ENCODE measurements at regions not wholly inside any gene's neighbourhood (a gene's known extent, or its start where the extent isn't known, plus 50 kb on each side); places are given as distances from the start of the nearest gene placed in this dataset.

DNA sequence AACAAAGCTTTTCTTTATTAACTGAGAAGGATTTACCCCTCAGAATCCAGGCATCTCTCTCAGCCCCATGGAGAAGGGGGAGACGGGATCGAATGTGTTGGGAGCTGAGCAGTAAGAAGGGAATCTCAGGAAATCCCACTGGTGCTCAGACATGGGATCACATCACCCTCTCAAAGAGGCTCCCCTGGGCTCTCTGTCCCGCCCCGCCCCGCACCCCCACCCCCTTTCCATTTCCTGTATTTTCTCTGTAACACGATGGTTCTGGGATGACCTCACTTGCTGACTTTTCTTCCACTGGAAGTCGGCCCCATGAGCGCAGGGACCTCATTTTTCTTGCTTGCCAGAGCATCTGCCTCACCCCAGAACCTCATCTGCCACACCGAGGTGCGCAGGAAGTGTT lies 96.7 kb upstream of the SLC22A11 start:
- no peak for TF ChIP-seq POLR2A (IDR thresholded peaks at IDR 0.05)
- TF ChIP-seq, protein P1, sequence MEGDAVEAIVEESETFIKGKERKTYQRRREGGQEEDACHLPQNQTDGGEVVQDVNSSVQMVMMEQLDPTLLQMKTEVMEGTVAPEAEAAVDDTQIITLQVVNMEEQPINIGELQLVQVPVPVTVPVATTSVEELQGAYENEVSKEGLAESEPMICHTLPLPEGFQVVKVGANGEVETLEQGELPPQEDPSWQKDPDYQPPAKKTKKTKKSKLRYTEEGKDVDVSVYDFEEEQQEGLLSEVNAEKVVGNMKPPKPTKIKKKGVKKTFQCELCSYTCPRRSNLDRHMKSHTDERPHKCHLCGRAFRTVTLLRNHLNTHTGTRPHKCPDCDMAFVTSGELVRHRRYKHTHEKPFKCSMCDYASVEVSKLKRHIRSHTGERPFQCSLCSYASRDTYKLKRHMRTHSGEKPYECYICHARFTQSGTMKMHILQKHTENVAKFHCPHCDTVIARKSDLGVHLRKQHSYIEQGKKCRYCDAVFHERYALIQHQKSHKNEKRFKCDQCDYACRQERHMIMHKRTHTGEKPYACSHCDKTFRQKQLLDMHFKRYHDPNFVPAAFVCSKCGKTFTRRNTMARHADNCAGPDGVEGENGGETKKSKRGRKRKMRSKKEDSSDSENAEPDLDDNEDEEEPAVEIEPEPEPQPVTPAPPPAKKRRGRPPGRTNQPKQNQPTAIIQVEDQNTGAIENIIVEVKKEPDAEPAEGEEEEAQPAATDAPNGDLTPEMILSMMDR (IDR thresholded peaks at IDR 0.05) = no peak
